PFSK-1 (cell line): ENCODE measurements at regions not wholly inside any gene's neighbourhood (a gene's known extent, or its start where the extent isn't known, plus 50 kb on each side); places are given as distances from the start of the nearest gene placed in this dataset.

ENCODE experiments used
- FOXP2 ChIP-seq: optimal IDR thresholded peaks from 2 replicates; pipeline ENCODE3; 2011; ENCODE audit warnings: borderline replicate concordance, control low read depth, inconsistent platforms; ENCODE audit not compliant: insufficient read depth; ENCODE audit errors: extremely low read length, extremely low read depth
- POLR2AphosphoS5 ChIP-seq: IDR thresholded peaks from 2 replicates; pipeline ENCODE4 v1.6.1; 2012; ENCODE audit warnings: low read depth, mild to moderate bottlenecking, control low read depth, low read length, moderate library complexity
- REST ChIP-seq, 2 experiments: IDR thresholded peaks; 2 replicates each; pipeline versions ENCODE4 v1.6.1 to v1.8.0; 2011 to 2012; ENCODE audit warnings: low read depth in 2 of 2, low read length in 2 of 2, control low read depth in 1 of 2, inconsistent platforms in 1 of 2, mild to moderate bottlenecking in 1 of 2, moderate library complexity in 1 of 2; ENCODE audit not compliant: insufficient read depth in 1 of 2
- SIN3A ChIP-seq: IDR thresholded peaks from 2 replicates; pipeline ENCODE4 v1.6.1; 2012; ENCODE audit warnings: mild to moderate bottlenecking, low read length, moderate library complexity, borderline replicate concordance; ENCODE audit not compliant: insufficient read depth
- TAF1 ChIP-seq: IDR thresholded peaks from 2 replicates; pipeline ENCODE4 v1.6.1; 2012; ENCODE audit warnings: low read length, control low read depth, borderline replicate concordance; ENCODE audit not compliant: insufficient read depth

- TF ChIP-seq POLR2AphosphoS5 = no peak
- no peak for TF ChIP-seq TAF1
- no peak for TF ChIP-seq SIN3A
- TF ChIP-seq REST (IDR thresholded peaks at IDR 0.05; ENCODE audit: insufficient read depth in 1 of 2, low read depth in 2 of 2, low read length in 2 of 2) = no peak
- TF ChIP-seq FOXP2 = no peak
These were observed 59.6 kb upstream of the ADAMTS5 start for GRCh38 chr21:27026501-27026900.

GRCh38 chr21:27024971-27025370 is 58.1 kb upstream of the ADAMTS5 start:
- no peak for TF ChIP-seq FOXP2
- no peak for TF ChIP-seq TAF1
- TF ChIP-seq POLR2AphosphoS5 = no peak
- no peak for TF ChIP-seq SIN3A
- TF ChIP-seq REST (IDR thresholded peaks at IDR 0.05; ENCODE audit: insufficient read depth in 1 of 2, low read depth in 2 of 2, low read length in 2 of 2) = no peak

GRCh38 chr21:27024301-27024700 is 57.4 kb upstream of the ADAMTS5 start:
- TF ChIP-seq SIN3A (no peak), REST (IDR thresholded peaks at IDR 0.05; ENCODE audit: insufficient read depth in 1 of 2, low read depth in 2 of 2, low read length in 2 of 2) (no peak), TAF1 (no peak), FOXP2 (no peak), POLR2AphosphoS5 (no peak)

GRCh38 chr21:27023186-27023585 is 56.3 kb upstream of the ADAMTS5 start:
- TF ChIP-seq SIN3A (no peak), TAF1 (no peak), POLR2AphosphoS5 (no peak), REST (IDR thresholded peaks at IDR 0.05; ENCODE audit: insufficient read depth in 1 of 2, low read depth in 2 of 2, low read length in 2 of 2) (no peak), FOXP2 (no peak)

GRCh38 chr21:27021801-27022200 is 54.9 kb upstream of the ADAMTS5 start:
- TF ChIP-seq SIN3A = no peak
- no peak for TF ChIP-seq TAF1
- TF ChIP-seq REST (IDR thresholded peaks at IDR 0.05; ENCODE audit: insufficient read depth in 1 of 2, low read depth in 2 of 2, low read length in 2 of 2) = no peak
- no peak for TF ChIP-seq POLR2AphosphoS5
- no peak for TF ChIP-seq FOXP2
